ENCODE measurements at regions not wholly inside any gene's neighbourhood (a gene's known extent, or its start where the extent isn't known, plus 50 kb on each side); places are given as distances from the start of the nearest gene placed in this dataset.

DNA sequence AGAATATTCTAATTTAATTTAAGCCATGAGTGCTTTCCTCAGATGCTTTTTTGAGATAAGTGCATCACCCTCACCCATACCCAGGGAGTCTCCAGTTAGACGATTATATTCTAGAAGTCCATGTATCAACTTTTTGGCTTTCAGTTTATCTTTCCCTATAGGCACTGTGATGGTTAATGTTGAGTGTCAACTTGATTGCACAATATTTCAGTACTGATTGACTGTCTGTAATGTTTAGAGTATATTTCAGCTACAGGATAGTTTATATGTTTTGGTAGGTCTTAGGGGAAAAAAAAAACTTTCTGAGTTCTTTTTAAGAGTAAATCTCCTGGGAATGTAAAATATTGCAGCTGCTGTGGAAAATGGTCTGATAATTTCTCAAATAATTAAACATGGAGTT is 535.4 kb downstream of the ADRA2A start:
- TF ChIP-seq MAFK (IDR thresholded peaks at IDR 0.05; ENCODE audit: low read depth, low read length), result no peak
- TF ChIP-seq, protein P1, sequence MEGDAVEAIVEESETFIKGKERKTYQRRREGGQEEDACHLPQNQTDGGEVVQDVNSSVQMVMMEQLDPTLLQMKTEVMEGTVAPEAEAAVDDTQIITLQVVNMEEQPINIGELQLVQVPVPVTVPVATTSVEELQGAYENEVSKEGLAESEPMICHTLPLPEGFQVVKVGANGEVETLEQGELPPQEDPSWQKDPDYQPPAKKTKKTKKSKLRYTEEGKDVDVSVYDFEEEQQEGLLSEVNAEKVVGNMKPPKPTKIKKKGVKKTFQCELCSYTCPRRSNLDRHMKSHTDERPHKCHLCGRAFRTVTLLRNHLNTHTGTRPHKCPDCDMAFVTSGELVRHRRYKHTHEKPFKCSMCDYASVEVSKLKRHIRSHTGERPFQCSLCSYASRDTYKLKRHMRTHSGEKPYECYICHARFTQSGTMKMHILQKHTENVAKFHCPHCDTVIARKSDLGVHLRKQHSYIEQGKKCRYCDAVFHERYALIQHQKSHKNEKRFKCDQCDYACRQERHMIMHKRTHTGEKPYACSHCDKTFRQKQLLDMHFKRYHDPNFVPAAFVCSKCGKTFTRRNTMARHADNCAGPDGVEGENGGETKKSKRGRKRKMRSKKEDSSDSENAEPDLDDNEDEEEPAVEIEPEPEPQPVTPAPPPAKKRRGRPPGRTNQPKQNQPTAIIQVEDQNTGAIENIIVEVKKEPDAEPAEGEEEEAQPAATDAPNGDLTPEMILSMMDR (conservative IDR thresholded peaks at IDR 0.05; ENCODE audit: low read depth, low read length), result no peak
- no peak for TF ChIP-seq RAD21 (IDR thresholded peaks at IDR 0.05; ENCODE audit: low read length)
- TF ChIP-seq RFX5 (IDR thresholded peaks at IDR 0.05; ENCODE audit: low read depth, low read length), result no peak
- TF ChIP-seq, protein P2, sequence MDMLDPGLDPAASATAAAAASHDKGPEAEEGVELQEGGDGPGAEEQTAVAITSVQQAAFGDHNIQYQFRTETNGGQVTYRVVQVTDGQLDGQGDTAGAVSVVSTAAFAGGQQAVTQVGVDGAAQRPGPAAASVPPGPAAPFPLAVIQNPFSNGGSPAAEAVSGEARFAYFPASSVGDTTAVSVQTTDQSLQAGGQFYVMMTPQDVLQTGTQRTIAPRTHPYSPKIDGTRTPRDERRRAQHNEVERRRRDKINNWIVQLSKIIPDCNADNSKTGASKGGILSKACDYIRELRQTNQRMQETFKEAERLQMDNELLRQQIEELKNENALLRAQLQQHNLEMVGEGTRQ (IDR thresholded peaks at IDR 0.05; ENCODE audit: low read depth, low read length), result no peak
- no peak for TF ChIP-seq POLR2A (IDR thresholded peaks at IDR 0.05; ENCODE audit: low read depth, low read length)
- no peak for TF ChIP-seq MAZ (IDR thresholded peaks at IDR 0.05; ENCODE audit: borderline replicate concordance, low read depth, low read length)
- TF ChIP-seq RCOR1 (IDR thresholded peaks at IDR 0.05; ENCODE audit: insufficient replicate concordance, low read length), result no peak
- no peak for TF ChIP-seq ELK1 (IDR thresholded peaks at IDR 0.05; ENCODE audit: borderline replicate concordance, low read depth, low read length)
- TF ChIP-seq SMC3 (IDR thresholded peaks at IDR 0.05; ENCODE audit: low read depth, low read length), result no peak
- TF ChIP-seq BHLHE40 (IDR thresholded peaks at IDR 0.05; ENCODE audit: low read depth, low read length), result no peak
